ENCODE measurements at regions not wholly inside any gene's neighbourhood (a gene's known extent, or its start where the extent isn't known, plus 50 kb on each side); places are given as distances from the start of the nearest gene placed in this dataset.

DNA sequence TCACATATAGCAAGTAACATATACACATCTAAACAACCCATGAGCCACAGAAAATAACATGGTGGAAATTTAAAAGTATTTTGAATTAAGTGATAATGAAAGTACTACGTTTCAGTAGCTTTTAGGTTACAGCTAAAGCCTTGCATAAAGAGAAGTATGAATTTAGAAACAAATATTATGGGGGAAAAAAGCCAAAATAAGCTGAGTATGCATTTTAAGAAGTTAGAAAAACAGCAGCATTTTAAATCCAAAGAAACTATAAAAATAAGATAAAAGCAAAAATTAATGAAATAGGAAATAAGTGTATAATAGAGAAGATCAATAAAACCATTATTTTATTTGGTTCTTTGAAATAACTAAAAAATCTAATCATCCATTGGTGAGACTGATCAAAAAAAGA lies 89.8 kb upstream of the ARHGEF7 start:
- CTCF ChIA-PET = no interaction called here

GRCh38 chr13:111022886-111023285 lies 92.2 kb upstream of the ARHGEF7 start:
- ChIA-PET CTCF (no interaction called here), POLR2A (no interaction called here)
- TF ChIP-seq, protein P1, sequence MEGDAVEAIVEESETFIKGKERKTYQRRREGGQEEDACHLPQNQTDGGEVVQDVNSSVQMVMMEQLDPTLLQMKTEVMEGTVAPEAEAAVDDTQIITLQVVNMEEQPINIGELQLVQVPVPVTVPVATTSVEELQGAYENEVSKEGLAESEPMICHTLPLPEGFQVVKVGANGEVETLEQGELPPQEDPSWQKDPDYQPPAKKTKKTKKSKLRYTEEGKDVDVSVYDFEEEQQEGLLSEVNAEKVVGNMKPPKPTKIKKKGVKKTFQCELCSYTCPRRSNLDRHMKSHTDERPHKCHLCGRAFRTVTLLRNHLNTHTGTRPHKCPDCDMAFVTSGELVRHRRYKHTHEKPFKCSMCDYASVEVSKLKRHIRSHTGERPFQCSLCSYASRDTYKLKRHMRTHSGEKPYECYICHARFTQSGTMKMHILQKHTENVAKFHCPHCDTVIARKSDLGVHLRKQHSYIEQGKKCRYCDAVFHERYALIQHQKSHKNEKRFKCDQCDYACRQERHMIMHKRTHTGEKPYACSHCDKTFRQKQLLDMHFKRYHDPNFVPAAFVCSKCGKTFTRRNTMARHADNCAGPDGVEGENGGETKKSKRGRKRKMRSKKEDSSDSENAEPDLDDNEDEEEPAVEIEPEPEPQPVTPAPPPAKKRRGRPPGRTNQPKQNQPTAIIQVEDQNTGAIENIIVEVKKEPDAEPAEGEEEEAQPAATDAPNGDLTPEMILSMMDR (IDR thresholded peaks at IDR 0.05) = no peak
- intact Hi-C loops (cut with micrococcal nuclease) = no loop called here
- Mint-ChIP-seq H3K4me1 (no peaks in the 10 kb centered on the region), H3K9me3 (peaks cover 9% of the 10 kb centered on the region), H3K27me3 (peaks cover 9% of the 10 kb centered on the region), H3K4me3 (no peak overlapping the region), H3K27ac (no peak overlapping the region), H3K36me3 (ENCODE audit: low read depth) (no peaks in the 10 kb centered on the region)
- no peak for DNase-seq
- no peak for ATAC-seq (ENCODE audit: low read depth)

More for the DNA sequence above, 89.8 kb upstream of the ARHGEF7 start:
- intact Hi-C loops (cut with micrococcal nuclease) = no loop called here
- DNase-seq (no peak), ATAC-seq (ENCODE audit: low read depth) (no peak)
- peaks cover 12% of the 10 kb centered on the region for H3K27me3 Mint-ChIP-seq
- POLR2A ChIA-PET = no interaction called here
- no peaks in the 10 kb centered on the region for H3K36me3 Mint-ChIP-seq (ENCODE audit: low read depth)
- H3K9me3 Mint-ChIP-seq = peaks cover 7% of the 10 kb centered on the region
- H3K4me1 Mint-ChIP-seq = no peaks in the 10 kb centered on the region
- no peak overlapping the region for H3K27ac Mint-ChIP-seq
- TF ChIP-seq, protein P1 (IDR thresholded peaks at IDR 0.05) = no peak
- no peak overlapping the region for H3K4me3 Mint-ChIP-seq

GRCh38 chr13:111022241-111022640 lies 92.9 kb upstream of the ARHGEF7 start:
- Mint-ChIP-seq H3K4me1 (no peaks in the 10 kb centered on the region), H3K4me3 (no peak overlapping the region), H3K27ac (no peak overlapping the region), H3K27me3 (peaks cover 12% of the 10 kb centered on the region), H3K9me3 (peaks cover 9% of the 10 kb centered on the region), H3K36me3 (ENCODE audit: low read depth) (no peaks in the 10 kb centered on the region)
- DNase-seq = no peak
- intact Hi-C loops (cut with micrococcal nuclease) = no loop called here
- no peak for ATAC-seq (ENCODE audit: low read depth)
- CTCF ChIA-PET = no interaction called here
- TF ChIP-seq, protein P1 (IDR thresholded peaks at IDR 0.05) = no peak
- POLR2A ChIA-PET = no interaction called here

- CTCF ChIA-PET = no interaction called here
- peaks cover 16% of the 10 kb centered on the region for H3K27me3 Mint-ChIP-seq
- H3K4me3 Mint-ChIP-seq = no peak overlapping the region
- no peaks in the 10 kb centered on the region for H3K4me1 Mint-ChIP-seq
- intact Hi-C loops (cut with micrococcal nuclease) = no loop called here
- ATAC-seq (ENCODE audit: low read depth) (no peak), DNase-seq (no peak)
- H3K36me3 Mint-ChIP-seq (ENCODE audit: low read depth) = no peaks in the 10 kb centered on the region
- H3K9me3 Mint-ChIP-seq = peaks cover 9% of the 10 kb centered on the region
- POLR2A ChIA-PET = no interaction called here
- H3K27ac Mint-ChIP-seq = no peak overlapping the region
- TF ChIP-seq, protein P1 (IDR thresholded peaks at IDR 0.05) = no peak
Observed at GRCh38 chr13:111021270-111021669, 93.8 kb upstream of the ARHGEF7 start.

- Mint-ChIP-seq H3K4me3 (no peak overlapping the region), H3K27ac (no peak overlapping the region), H3K9me3 (peaks cover 9% of the 10 kb centered on the region), H3K27me3 (peaks cover 16% of the 10 kb centered on the region), H3K4me1 (no peaks in the 10 kb centered on the region), H3K36me3 (ENCODE audit: low read depth) (no peaks in the 10 kb centered on the region)
- ChIA-PET CTCF (no interaction called here), POLR2A (no interaction called here)
- ATAC-seq (ENCODE audit: low read depth) (no peak), DNase-seq (no peak)
- TF ChIP-seq, protein P1 (IDR thresholded peaks at IDR 0.05) = no peak
- intact Hi-C loops (cut with micrococcal nuclease) = no loop called here
Observed at GRCh38 chr13:111020546-111020945, 94.6 kb upstream of the ARHGEF7 start.
